ENCODE measurements at regions not wholly inside any gene's neighbourhood (a gene's known extent, or its start where the extent isn't known, plus 50 kb on each side); places are given as distances from the start of the nearest gene placed in this dataset.
A peak's percentile ranks its signal among the peaks of the same experiment; 100 is the strongest.

- H3K4me3 Mint-ChIP-seq: no peak overlapping the region
- H3K4me1 Mint-ChIP-seq: peaks cover 3% of the 10 kb centered on the region
- H3K9me3 Mint-ChIP-seq: no peaks in the 10 kb centered on the region
- no peaks in the 10 kb centered on the region for H3K36me3 Mint-ChIP-seq (ENCODE audit: low read depth)
- H3K27ac Mint-ChIP-seq: no peak overlapping the region
- no peaks in the 10 kb centered on the region for H3K27me3 Mint-ChIP-seq
- ATAC-seq (replicated peaks): no peak
Measured at GRCh38 chr2:203789618-203790017, 78.0 kb upstream of the CTLA4 start.

- Mint-ChIP-seq H3K36me3 (ENCODE audit: low read depth) (no peaks in the 10 kb centered on the region), H3K4me3 (no peak overlapping the region), H3K27me3 (no peaks in the 10 kb centered on the region), H3K9me3 (no peaks in the 10 kb centered on the region), H3K27ac (no peak overlapping the region), H3K4me1 (no peaks in the 10 kb centered on the region)
- ATAC-seq (replicated peaks): no peak
Measured at GRCh38 chr2:203790134-203790852, 77.3 kb upstream of the CTLA4 start.

- Mint-ChIP-seq H3K4me3 (no peak overlapping the region), H3K27me3 (no peaks in the 10 kb centered on the region), H3K36me3 (ENCODE audit: low read depth) (no peaks in the 10 kb centered on the region), H3K4me1 (peaks cover 17% of the 10 kb centered on the region), H3K9me3 (peaks cover 2% of the 10 kb centered on the region), H3K27ac (no peak overlapping the region)
- no peak for ATAC-seq (replicated peaks)
Measured at GRCh38 chr2:203796248-203797010, 71.1 kb upstream of the CTLA4 start.

GRCh38 chr2:203797276-203797675, 70.3 kb upstream of the CTLA4 start:
- ATAC-seq (replicated peaks): no peak
- Mint-ChIP-seq H3K9me3 (peaks cover 4% of the 10 kb centered on the region), H3K4me1 (peaks cover 18% of the 10 kb centered on the region), H3K27ac (no peak overlapping the region), H3K27me3 (no peaks in the 10 kb centered on the region), H3K36me3 (ENCODE audit: low read depth) (no peaks in the 10 kb centered on the region), H3K4me3 (no peak overlapping the region)

GRCh38 chr2:203797712-203798111, 69.9 kb upstream of the CTLA4 start:
- no peak for ATAC-seq (replicated peaks)
- H3K36me3 Mint-ChIP-seq (ENCODE audit: low read depth): no peaks in the 10 kb centered on the region
- no peak overlapping the region for H3K4me3 Mint-ChIP-seq
- no peak overlapping the region for H3K27ac Mint-ChIP-seq
- peaks cover 22% of the 10 kb centered on the region for H3K4me1 Mint-ChIP-seq
- H3K9me3 Mint-ChIP-seq: peaks cover 4% of the 10 kb centered on the region
- no peaks in the 10 kb centered on the region for H3K27me3 Mint-ChIP-seq

GRCh38 chr2:203798296-203799087, 69.1 kb upstream of the CTLA4 start:
- Mint-ChIP-seq H3K36me3 (ENCODE audit: low read depth) (no peaks in the 10 kb centered on the region), H3K27me3 (no peaks in the 10 kb centered on the region), H3K27ac (no peak overlapping the region), H3K4me3 (peak overlapping the region; percentile 35), H3K4me1 (peaks cover 30% of the 10 kb centered on the region), H3K9me3 (peaks cover 4% of the 10 kb centered on the region)
- ATAC-seq (replicated peaks): no peak

- H3K4me3 Mint-ChIP-seq: peak overlapping the region; percentile 35
- peaks cover 44% of the 10 kb centered on the region for H3K4me1 Mint-ChIP-seq
- peaks cover 4% of the 10 kb centered on the region for H3K9me3 Mint-ChIP-seq
- H3K27ac Mint-ChIP-seq: peak overlapping the region; percentile 84
- no peaks in the 10 kb centered on the region for H3K36me3 Mint-ChIP-seq (ENCODE audit: low read depth)
- peak; percentile 71 for ATAC-seq (replicated peaks)
- H3K27me3 Mint-ChIP-seq: no peaks in the 10 kb centered on the region
Measured at GRCh38 chr2:203799908-203800307, 67.7 kb upstream of the CTLA4 start.

- H3K4me3 Mint-ChIP-seq: peak overlapping the region; percentile 8
- no peak overlapping the region for H3K27ac Mint-ChIP-seq
- peaks cover 4% of the 10 kb centered on the region for H3K9me3 Mint-ChIP-seq
- H3K36me3 Mint-ChIP-seq (ENCODE audit: low read depth): no peaks in the 10 kb centered on the region
- H3K4me1 Mint-ChIP-seq: peaks cover 48% of the 10 kb centered on the region
- H3K27me3 Mint-ChIP-seq: no peaks in the 10 kb centered on the region
- no peak for ATAC-seq (replicated peaks)
Measured at GRCh38 chr2:203800783-203801182, 66.8 kb upstream of the CTLA4 start.

GRCh38 chr2:203802342-203803052, 65.1 kb upstream of the CTLA4 start:
- Mint-ChIP-seq H3K9me3 (peaks cover 9% of the 10 kb centered on the region), H3K36me3 (ENCODE audit: low read depth) (no peaks in the 10 kb centered on the region), H3K27me3 (no peaks in the 10 kb centered on the region), H3K4me1 (peaks cover 64% of the 10 kb centered on the region), H3K27ac (peak overlapping the region; percentile 86), H3K4me3 (peak overlapping the region; percentile 67)
- ATAC-seq (replicated peaks): peak; percentile 80

GRCh38 chr2:203803053-203803429, 64.5 kb upstream of the CTLA4 start:
- no peaks in the 10 kb centered on the region for H3K27me3 Mint-ChIP-seq
- peak overlapping the region; percentile 86 for H3K27ac Mint-ChIP-seq
- peaks cover 64% of the 10 kb centered on the region for H3K4me1 Mint-ChIP-seq
- peak overlapping the region; percentile 67 for H3K4me3 Mint-ChIP-seq
- H3K36me3 Mint-ChIP-seq (ENCODE audit: low read depth): no peaks in the 10 kb centered on the region
- peaks cover 9% of the 10 kb centered on the region for H3K9me3 Mint-ChIP-seq
- ATAC-seq (replicated peaks): no peak

- H3K4me3 Mint-ChIP-seq: peak overlapping the region; percentile 67
- H3K27ac Mint-ChIP-seq: peak overlapping the region; percentile 86
Measured at GRCh38 chr2:203804070-203804469, 63.5 kb upstream of the CTLA4 start.

GRCh38 chr2:203804764-203805485, 62.6 kb upstream of the CTLA4 start:
- Mint-ChIP-seq H3K27me3 (no peaks in the 10 kb centered on the region), H3K9me3 (peaks cover 9% of the 10 kb centered on the region), H3K4me3 (peak overlapping the region; percentile 67), H3K27ac (peak overlapping the region; percentile 86), H3K36me3 (ENCODE audit: low read depth) (no peaks in the 10 kb centered on the region), H3K4me1 (peaks cover 64% of the 10 kb centered on the region)
- ATAC-seq (replicated peaks): no peak

More at GRCh38 chr2:203804070-203804469, 63.5 kb upstream of the CTLA4 start:
- Mint-ChIP-seq H3K27me3 (no peaks in the 10 kb centered on the region), H3K4me1 (peaks cover 62% of the 10 kb centered on the region), H3K9me3 (peaks cover 9% of the 10 kb centered on the region), H3K36me3 (ENCODE audit: low read depth) (no peaks in the 10 kb centered on the region)
- ATAC-seq (replicated peaks): peak; percentile 41

GRCh38 chr2:203805486-203805838, 62.1 kb upstream of the CTLA4 start:
- peaks cover 64% of the 10 kb centered on the region for H3K4me1 Mint-ChIP-seq
- no peak for ATAC-seq (replicated peaks)
- no peaks in the 10 kb centered on the region for H3K36me3 Mint-ChIP-seq (ENCODE audit: low read depth)
- H3K9me3 Mint-ChIP-seq: peaks cover 9% of the 10 kb centered on the region
- peak overlapping the region; percentile 16 for H3K4me3 Mint-ChIP-seq
- peak overlapping the region; percentile 75 for H3K27ac Mint-ChIP-seq
- H3K27me3 Mint-ChIP-seq: no peaks in the 10 kb centered on the region
